GM21619 (cell line): ENCODE measurements at regions not wholly inside any gene's neighbourhood (a gene's known extent, or its start where the extent isn't known, plus 50 kb on each side); places are given as distances from the start of the nearest gene placed in this dataset.
A peak's percentile ranks its signal among the peaks of the same experiment; 100 is the strongest.

Experiments
- ATAC-seq: cut with Tn5 transposase; IDR thresholded peaks from one replicate; pipeline ENCODE4 v1.9.1; 2021; ENCODE audit not compliant: unreplicated experiment

- ATAC-seq: peak; percentile 63
Observed at GRCh38 chr1:119565131-119565772, 58.2 kb downstream of the HSD3B1 start.

GRCh38 chr1:119569095-119569494 is 62.1 kb downstream of the HSD3B1 start:
- ATAC-seq: no peak
